Muscle of leg (tissue), 3 donors: ENCODE measurements at regions not wholly inside any gene's neighbourhood (a gene's known extent, or its start where the extent isn't known, plus 50 kb on each side); places are given as distances from the start of the nearest gene placed in this dataset.

Experiments used
- DNase-seq: peaks from one replicate; pipeline ENCODE4 v3.0.0; 2013
- H3K27ac ChIP-seq: one replicate; pipeline ENCODE4 v1.5.1; 2013; ENCODE audit warnings: mild to moderate bottlenecking, low read length, control low read depth
- H3K27me3 ChIP-seq: one replicate; pipeline ENCODE4 v1.6.1; 2013; ENCODE audit warnings: low read length; ENCODE audit not compliant: control insufficient read depth, insufficient read depth
- H3K36me3 ChIP-seq: one replicate; pipeline ENCODE4 v1.6.1; 2013; ENCODE audit warnings: low read length; ENCODE audit not compliant: control insufficient read depth, insufficient read depth
- H3K4me1 ChIP-seq: one replicate; pipeline ENCODE4 v1.6.1; 2013; ENCODE audit warnings: low read length; ENCODE audit not compliant: control insufficient read depth, insufficient read depth
- H3K4me3 ChIP-seq: one replicate; pipeline ENCODE4 v1.5.1; 2013; ENCODE audit warnings: low read length, control low read depth
- H3K9me3 ChIP-seq: replicated peaks from 2 replicates; pipeline ENCODE4 v1.6.1; 2013; ENCODE audit warnings: low read depth, low read length; ENCODE audit not compliant: control insufficient read depth
- WGBS: methylation state at CpG from one replicate; pipeline ENCODE4 v1.1.5; 2013; ENCODE audit warnings: missing lambda C conversion rate; ENCODE audit not compliant: insufficient coverage; 5-methylcytosine and 5-hydroxymethylcytosine counted together

DNA sequence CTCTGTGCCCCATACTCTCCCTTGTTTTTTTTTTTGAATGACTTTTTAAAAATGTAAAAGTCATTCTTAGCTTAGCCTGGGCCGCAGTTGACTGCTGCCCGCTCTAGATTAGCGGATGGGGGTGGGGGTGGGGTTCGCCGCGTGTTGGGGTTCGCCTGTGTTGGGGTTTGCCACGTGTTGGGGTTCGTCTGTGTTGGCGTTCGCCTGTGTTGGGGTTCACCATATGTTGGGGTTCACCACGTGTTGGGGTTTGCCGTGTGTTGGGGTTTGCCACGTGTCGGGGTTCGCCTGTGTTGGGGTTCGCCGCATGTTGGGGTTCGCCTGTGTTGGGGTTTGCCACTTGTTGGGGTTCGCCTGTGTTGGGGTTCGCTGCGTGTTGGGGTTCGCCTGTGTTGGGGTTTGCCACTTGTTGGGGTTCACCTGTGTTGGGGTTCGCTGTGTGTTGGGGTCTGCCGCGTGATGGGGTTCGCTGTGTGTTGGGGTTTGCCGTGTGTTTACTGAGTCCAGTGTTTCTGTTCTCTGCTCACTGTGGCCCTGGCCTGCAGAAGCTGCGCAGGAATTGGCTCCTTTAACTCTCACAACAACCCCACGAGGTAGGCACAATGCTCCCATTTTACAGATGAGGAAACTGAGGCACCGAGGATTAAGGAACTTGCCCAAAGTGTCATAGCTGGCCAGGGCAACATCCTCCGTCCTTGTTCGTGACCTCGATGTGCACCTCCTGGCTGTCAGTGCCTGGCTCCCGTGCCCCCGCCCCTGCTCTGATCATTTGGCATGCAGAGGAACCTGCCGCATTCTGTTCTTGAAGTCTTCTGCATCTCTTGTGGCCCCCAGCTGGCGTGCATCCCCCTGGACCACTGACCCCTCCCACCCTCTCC is 96.6 kb upstream of the CIBAR2 start:
- DNase-seq, result no peak
- H3K4me1 ChIP-seq, result peaks cover 62% of the 10 kb centered on the region
- H3K27ac ChIP-seq, result no peak overlapping the region
- H3K9me3 ChIP-seq, result no peaks in the 10 kb centered on the region
- no peak overlapping the region for H3K4me3 ChIP-seq
- WGBS, result 94% methylated on average over 23 of the region's 38 CpGs
- H3K27me3 ChIP-seq, result no peaks in the 10 kb centered on the region
- H3K36me3 ChIP-seq, result peaks cover 7% of the 10 kb centered on the region

GRCh38 chr16:85209526-85210121 is 97.4 kb upstream of the CIBAR2 start:
- H3K4me3 ChIP-seq, result no peak overlapping the region
- DNase-seq, result no peak
- no peaks in the 10 kb centered on the region for H3K9me3 ChIP-seq
- WGBS, result 61% methylated on average over 16 of the region's 17 CpGs
- H3K27me3 ChIP-seq, result no peaks in the 10 kb centered on the region
- H3K4me1 ChIP-seq, result peaks cover 68% of the 10 kb centered on the region
- H3K27ac ChIP-seq, result no peak overlapping the region
- peaks cover 5% of the 10 kb centered on the region for H3K36me3 ChIP-seq

- DNase-seq, result no peak
- Histone ChIP-seq H3K36me3 (peaks cover 3% of the 10 kb centered on the region), H3K27me3 (no peaks in the 10 kb centered on the region), H3K9me3 (no peaks in the 10 kb centered on the region), H3K4me3 (no peak overlapping the region), H3K27ac (no peak overlapping the region), H3K4me1 (peaks cover 68% of the 10 kb centered on the region)
- WGBS, result 65% methylated on average over 5 of the region's 8 CpGs
Measured at GRCh38 chr16:85210423-85211169, 98.3 kb upstream of the CIBAR2 start.

- Histone ChIP-seq H3K27ac (no peak overlapping the region), H3K4me1 (peaks cover 64% of the 10 kb centered on the region), H3K4me3 (no peak overlapping the region), H3K36me3 (peaks cover 3% of the 10 kb centered on the region), H3K9me3 (no peaks in the 10 kb centered on the region), H3K27me3 (no peaks in the 10 kb centered on the region)
- WGBS, result 91% methylated on average over 17 of the region's 17 CpGs
- no peak for DNase-seq
Measured at GRCh38 chr16:85211271-85211801, 99.1 kb upstream of the CIBAR2 start.

DNA sequence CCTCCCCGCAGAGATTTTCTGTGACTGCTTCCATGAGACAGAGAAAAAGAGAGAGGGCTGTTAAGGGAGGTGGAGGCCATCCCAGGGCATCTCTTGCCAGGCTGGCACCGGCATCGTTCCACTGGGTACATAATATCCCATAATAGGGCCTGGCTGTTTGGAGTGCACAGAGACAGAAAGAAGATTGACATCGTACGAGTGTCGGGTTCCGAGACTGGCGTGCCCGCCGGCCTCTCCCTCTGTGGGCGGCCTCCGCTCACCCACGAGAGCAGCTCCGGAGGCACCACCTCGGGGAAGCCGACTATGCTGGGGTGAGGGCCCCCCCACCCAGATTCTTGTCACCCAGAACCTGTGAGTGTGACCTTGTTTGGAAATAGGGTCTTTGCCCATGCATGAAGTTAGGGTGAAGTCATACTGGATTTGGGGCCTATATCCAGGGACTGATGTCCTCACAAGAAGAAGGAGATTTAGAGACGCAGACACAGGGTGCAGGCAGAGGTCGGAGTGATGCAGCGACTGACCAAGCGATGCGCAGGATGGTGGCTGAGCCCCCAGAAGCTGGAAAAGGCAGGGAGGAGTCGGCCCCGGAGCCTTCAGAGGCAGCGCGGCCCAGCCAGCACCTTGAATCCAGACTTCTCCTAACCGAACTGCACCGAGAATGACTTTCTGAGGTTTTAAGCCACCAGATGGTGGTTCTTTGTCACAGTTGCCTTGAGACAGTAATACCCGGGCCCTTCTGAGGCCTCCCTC is 101.8 kb upstream of the CIBAR2 start:
- no peak overlapping the region for H3K27ac ChIP-seq
- peaks cover 64% of the 10 kb centered on the region for H3K4me1 ChIP-seq
- no peaks in the 10 kb centered on the region for H3K9me3 ChIP-seq
- no peaks in the 10 kb centered on the region for H3K36me3 ChIP-seq
- no peak for DNase-seq
- 81% methylated on average over 17 of the region's 28 CpGs for WGBS
- no peak overlapping the region for H3K4me3 ChIP-seq
- H3K27me3 ChIP-seq, result no peaks in the 10 kb centered on the region

DNA sequence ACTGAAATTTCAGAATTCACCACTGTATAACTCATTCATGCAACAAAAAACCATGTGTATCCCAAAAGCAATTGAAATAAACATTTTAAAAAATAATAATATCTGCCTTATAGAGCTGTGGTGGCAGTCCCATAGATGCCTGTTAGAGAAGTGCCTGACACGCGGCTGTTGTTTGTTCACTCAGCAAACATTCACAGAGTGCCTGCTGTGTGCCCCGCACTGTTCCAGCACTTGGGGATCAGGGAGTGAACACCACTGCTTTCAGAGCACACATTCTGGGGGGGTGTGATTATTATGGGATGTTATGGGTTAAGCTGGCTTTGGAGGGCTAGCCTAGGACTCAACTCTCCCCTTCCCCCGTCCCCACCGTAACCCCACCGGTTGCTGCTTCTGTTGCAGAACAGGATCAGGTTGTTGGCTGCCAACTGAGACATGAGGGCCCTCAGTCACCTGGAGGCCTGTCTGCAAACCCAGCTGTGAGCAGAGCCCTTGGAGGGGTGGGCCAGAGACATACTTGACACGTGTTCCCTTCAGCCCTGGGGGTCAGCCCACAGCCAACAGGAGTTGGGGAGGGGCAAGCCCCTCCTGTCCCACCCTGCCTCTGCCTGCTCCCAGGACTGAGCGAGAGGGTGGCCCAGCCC is 103.3 kb upstream of the CIBAR2 start:
- 44% methylated on average over 4 of the region's 8 CpGs for WGBS
- peaks cover 65% of the 10 kb centered on the region for H3K4me1 ChIP-seq
- H3K4me3 ChIP-seq, result no peak overlapping the region
- H3K27me3 ChIP-seq, result no peaks in the 10 kb centered on the region
- DNase-seq, result no peak
- no peaks in the 10 kb centered on the region for H3K36me3 ChIP-seq
- no peaks in the 10 kb centered on the region for H3K9me3 ChIP-seq
- H3K27ac ChIP-seq, result no peak overlapping the region

DNA sequence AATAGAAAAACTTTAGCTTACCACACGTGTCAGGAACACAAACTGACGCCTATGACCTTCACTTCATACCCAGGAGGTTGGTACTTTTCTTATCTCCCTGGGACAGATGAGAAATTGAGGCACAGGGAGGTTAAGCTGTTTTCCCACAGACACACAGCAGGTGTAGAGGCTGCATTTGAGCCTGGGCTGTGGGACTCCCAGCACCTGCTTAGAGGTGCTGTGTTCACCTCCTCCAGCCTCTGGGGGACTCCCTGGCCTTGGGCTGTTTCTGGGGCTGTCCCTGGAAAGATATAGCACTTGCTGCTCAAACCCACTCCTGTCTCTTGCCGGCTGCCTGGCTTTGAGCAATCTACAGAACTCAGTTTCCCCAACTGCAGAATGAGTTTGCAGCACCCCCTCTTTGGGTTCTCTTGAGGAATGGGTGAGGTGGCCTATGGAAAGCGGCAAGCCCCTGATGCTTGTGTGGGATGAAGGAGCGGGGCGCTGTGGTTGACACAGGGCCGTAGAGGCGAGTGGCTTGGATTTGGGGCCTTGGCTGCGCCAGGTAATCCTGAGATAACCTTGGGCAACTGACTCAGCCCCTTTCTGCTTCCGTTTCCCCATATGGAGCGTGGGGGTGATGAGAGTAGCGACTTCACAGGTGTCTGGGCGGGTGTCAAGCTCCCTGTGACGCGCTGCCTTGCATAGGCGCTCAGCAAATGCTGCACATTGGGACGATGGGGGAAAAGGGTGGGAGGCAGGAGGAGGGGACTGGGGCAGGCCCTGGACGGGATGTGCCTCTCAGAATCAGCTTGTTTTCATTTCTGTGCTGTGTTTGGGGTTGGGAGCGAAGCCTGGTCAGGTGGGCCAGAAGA is 104.5 kb upstream of the CIBAR2 start:
- no peaks in the 10 kb centered on the region for H3K27me3 ChIP-seq
- WGBS, result 76% methylated on average over 15 of the region's 19 CpGs
- H3K27ac ChIP-seq, result no peak overlapping the region
- peaks cover 71% of the 10 kb centered on the region for H3K4me1 ChIP-seq
- H3K36me3 ChIP-seq, result no peaks in the 10 kb centered on the region
- H3K4me3 ChIP-seq, result no peak overlapping the region
- H3K9me3 ChIP-seq, result no peaks in the 10 kb centered on the region
- no peak for DNase-seq

DNA sequence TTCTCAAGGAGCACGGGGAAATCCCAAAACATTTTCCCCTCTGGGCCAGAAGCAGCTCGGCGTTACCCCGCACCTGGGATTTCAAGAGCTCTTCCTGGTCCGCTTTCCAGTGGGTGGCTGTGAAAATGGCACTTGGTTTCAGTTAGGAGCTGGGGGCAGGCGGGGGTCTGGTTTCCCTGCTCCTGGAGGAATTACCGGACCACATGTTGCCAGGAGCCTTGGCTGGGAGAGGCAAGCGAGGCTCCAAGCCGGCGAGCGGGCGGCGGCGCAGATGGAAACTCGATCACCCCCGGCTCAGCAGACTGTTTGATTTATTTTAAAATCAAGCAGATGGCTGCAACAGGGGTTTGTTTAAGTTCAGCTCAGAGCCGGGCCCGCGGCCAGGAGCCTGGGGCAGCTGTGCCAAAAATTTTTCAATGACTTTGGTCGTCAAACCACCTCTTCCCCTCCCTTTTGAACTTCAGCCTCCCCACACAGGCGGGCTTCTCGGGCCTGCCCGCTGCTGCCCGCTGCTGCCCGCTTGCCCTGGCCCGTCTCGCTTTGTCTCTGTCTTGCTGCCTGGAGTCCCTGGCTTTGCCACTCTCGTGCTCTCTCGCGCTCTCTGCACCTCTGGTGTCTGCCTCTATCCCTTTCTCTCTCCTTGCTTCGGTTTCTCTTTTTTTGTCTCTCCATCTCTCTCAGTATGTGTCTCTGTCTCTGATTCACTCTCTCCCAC is 108.0 kb upstream of the CIBAR2 start:
- Histone ChIP-seq H3K4me3 (peak overlapping the region; percentile 24), H3K9me3 (no peaks in the 10 kb centered on the region), H3K36me3 (no peaks in the 10 kb centered on the region), H3K27me3 (no peaks in the 10 kb centered on the region), H3K4me1 (peaks cover 66% of the 10 kb centered on the region), H3K27ac (peak overlapping the region; percentile 77)
- DNase-seq, result peak; percentile 97
- WGBS, result 6% methylated on average over 30 of the region's 31 CpGs
